Spleen (tissue), 11 donors: ENCODE measurements at regions not wholly inside any gene's neighbourhood (a gene's known extent, or its start where the extent isn't known, plus 50 kb on each side); places are given as distances from the start of the nearest gene placed in this dataset.

Experiments
- DNase-seq: peaks from one replicate; pipeline ENCODE4 v3.0.0-alpha.2; 2020
- H3K27ac ChIP-seq, 8 donors: fragments of 200-600 bp; sonication (generic) in 7 of 8; 1 replicate in 4 of 8; 2 replicates in 4 of 8; pipeline versions ENCODE4 v1.5.0 to v1.8.0; 2016 to 2021; ENCODE audit warnings: inconsistent platforms in 4 of 8, mild to moderate bottlenecking in 4 of 8, moderate library complexity in 1 of 8
- H3K27me3 ChIP-seq, 7 donors: fragments of 200-600 bp; sonication (generic) in 6 of 7; replicated peaks in 1 of 7; 1 replicate in 4 of 7; 2 replicates in 3 of 7; pipeline versions ENCODE4 v1.5.0 to v1.8.0; 2016 to 2021; ENCODE audit warnings: inconsistent platforms in 3 of 7, mild to moderate bottlenecking in 1 of 7
- H3K36me3 ChIP-seq, 6 donors: fragments of 200-600 bp; sonication (generic) in 5 of 6; 1 replicate in 4 of 6; 2 replicates in 2 of 6; pipeline versions ENCODE4 v1.5.0 to v1.8.0; 2016 to 2021; ENCODE audit warnings: inconsistent platforms in 2 of 6
- H3K4me1 ChIP-seq, 6 donors: fragments of 200-600 bp; sonication (generic) in 5 of 6; 1 replicate in 3 of 6; 2 replicates in 3 of 6; pipeline versions ENCODE4 v1.5.0 to v1.8.0; 2016 to 2021; ENCODE audit warnings: inconsistent platforms in 3 of 6
- H3K4me3 ChIP-seq, 8 donors: fragments of 200-600 bp; sonication (generic) in 7 of 8; 1 replicate in 4 of 8; 2 replicates in 4 of 8; pipeline versions ENCODE4 v1.5.0 to v1.8.0; 2016 to 2021; ENCODE audit warnings: inconsistent platforms in 4 of 8, mild to moderate bottlenecking in 4 of 8, moderate library complexity in 2 of 8
- H3K9me3 ChIP-seq, 8 donors: fragments of 200-600 bp; sonication (generic) in 7 of 8; 1 replicate in 4 of 8; 2 replicates in 4 of 8; pipeline versions ENCODE4 v1.5.0 to v1.8.0; 2016 to 2021; ENCODE audit warnings: inconsistent platforms in 4 of 8
- POLR2A ChIP-seq, 3 donors: fragments of 450-650 bp; IDR thresholded peaks; one replicate each; pipeline ENCODE4 v1.5.1; 2017; ENCODE audit warnings: antibody characterized with exemption in 3 of 3, mild to moderate bottlenecking in 1 of 3
- POLR2AphosphoS5 ChIP-seq, 3 donors: sonication (generic); formaldehyde crosslinking; IDR thresholded peaks; one replicate each; pipeline ENCODE4 v1.5.1; 2017; ENCODE audit warnings: antibody characterized with exemption in 3 of 3
- WGBS, 5 donors: extraction: QIAGEN DNeasy Blood & Tissue Kit in 3 of 5; methylation state at CpG; one replicate each; pipeline versions ENCODE4 v1.1.5 to v1.1.7; 2013 to 2018; 5-methylcytosine and 5-hydroxymethylcytosine counted together
- intact Hi-C: fragments of 100-400 bp; cut with DNase I; formaldehyde crosslinking; loops from one replicate; pipeline ENCODE4 v1.15.0; 2023; ENCODE audit warnings: low total_unique reads
- TF ChIP-seq, protein P1 (sequence below), 11 experiments: fragments of 200-600 bp in 7 of 11; fragments of 450-650 bp in 4 of 11; sonication (generic) in 4 of 11; IDR thresholded peaks in 8 of 11; conservative IDR thresholded peaks in 3 of 11; 1 replicate in 7 of 11; 2 replicates in 4 of 11; pipeline versions ENCODE4 v1.4.0 to v1.8.0; 2016 to 2021; ENCODE audit warnings: antibody characterized with exemption in 11 of 11, inconsistent platforms in 4 of 11, mild to moderate bottlenecking in 1 of 11
- donor health status: healthy with polysubstance abuse.
- donor health status: DM: no; HTN: no; CAD: no; lungs with moderate emphysema.
- donor health status: DM: no; HTN: no; CAD: no.
- donor health status: Bipolar disorder and iron deficiency.
- donor health status: healthy.
- donor health status: DM: no; HTN: no; CAD: no.
- donor health status: DM: yes; HTN: yes; CAD: no.

DNA sequence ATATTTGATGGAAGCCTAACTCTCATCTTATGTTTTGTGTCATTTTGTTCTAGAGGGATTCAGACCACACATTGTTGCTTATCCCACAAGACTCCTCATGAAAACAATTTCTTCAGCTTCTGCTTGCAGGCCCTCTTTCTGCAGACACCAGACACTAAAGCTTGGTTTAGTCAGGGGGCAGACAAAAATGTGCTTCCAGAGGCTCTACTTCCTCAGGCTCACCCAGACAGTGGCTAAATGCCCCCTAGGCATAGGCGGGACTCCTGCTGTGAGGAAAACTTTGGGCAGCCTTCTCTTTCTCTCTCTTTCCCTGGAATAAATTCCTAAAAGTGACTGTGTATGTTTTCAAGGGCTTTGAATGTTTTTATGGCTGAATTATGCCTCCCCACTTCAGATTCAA lies 435.4 kb upstream of the ATP11B start:
- WGBS, 5 donors = 43 to 79% (median 59%) methylated on average over 1 of the region's 1 CpG
- Histone ChIP-seq H3K27me3 (no peaks in the 10 kb centered on the region), H3K4me1 (no peaks in the 10 kb centered on the region), H3K36me3 (no peaks in the 10 kb centered on the region), H3K27ac (no peak overlapping the region), H3K4me3 (no peak overlapping the region), H3K9me3 (no peaks in the 10 kb centered on the region)
- DNase-seq = no peak
- TF ChIP-seq POLR2A (IDR thresholded peaks at IDR 0.05) = no peak
- no peak for TF ChIP-seq POLR2AphosphoS5 (IDR thresholded peaks at IDR 0.05)
- TF ChIP-seq, protein P1, sequence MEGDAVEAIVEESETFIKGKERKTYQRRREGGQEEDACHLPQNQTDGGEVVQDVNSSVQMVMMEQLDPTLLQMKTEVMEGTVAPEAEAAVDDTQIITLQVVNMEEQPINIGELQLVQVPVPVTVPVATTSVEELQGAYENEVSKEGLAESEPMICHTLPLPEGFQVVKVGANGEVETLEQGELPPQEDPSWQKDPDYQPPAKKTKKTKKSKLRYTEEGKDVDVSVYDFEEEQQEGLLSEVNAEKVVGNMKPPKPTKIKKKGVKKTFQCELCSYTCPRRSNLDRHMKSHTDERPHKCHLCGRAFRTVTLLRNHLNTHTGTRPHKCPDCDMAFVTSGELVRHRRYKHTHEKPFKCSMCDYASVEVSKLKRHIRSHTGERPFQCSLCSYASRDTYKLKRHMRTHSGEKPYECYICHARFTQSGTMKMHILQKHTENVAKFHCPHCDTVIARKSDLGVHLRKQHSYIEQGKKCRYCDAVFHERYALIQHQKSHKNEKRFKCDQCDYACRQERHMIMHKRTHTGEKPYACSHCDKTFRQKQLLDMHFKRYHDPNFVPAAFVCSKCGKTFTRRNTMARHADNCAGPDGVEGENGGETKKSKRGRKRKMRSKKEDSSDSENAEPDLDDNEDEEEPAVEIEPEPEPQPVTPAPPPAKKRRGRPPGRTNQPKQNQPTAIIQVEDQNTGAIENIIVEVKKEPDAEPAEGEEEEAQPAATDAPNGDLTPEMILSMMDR (IDR thresholded peaks at IDR 0.05 in 8 of 11, conservative IDR thresholded peaks at IDR 0.05 in 3 of 11) = no peak
- intact Hi-C loops = no loop called here

DNA sequence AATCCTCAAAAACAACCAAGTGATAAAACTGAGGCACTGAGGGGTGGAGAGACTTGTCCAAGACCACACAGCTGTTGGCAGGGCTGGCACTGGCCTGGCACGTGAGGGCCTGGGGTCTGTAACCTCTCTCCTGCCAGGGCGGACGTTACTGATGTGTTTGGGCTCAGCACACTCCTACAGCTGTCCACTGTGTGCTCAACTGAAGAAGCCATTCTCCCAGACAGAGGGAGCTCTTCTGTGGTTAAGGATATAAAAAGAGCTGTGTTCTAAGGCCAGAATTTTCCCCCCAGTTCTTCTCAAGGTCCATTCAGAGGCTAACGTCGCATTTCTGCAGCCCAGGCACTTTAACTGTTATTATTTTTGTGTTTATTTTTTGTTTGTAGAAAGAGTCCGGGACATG lies 429.0 kb upstream of the ATP11B start:
- TF ChIP-seq POLR2AphosphoS5 (IDR thresholded peaks at IDR 0.05) (no peak), POLR2A (IDR thresholded peaks at IDR 0.05) (no peak)
- no peak for DNase-seq
- intact Hi-C loops = no loop called here
- Histone ChIP-seq H3K27ac (no peak overlapping the region), H3K27me3 (no peaks in the 10 kb centered on the region), H3K4me3 (no peak overlapping the region), H3K4me1 (no peaks in the 10 kb centered on the region), H3K9me3 (no peaks in the 10 kb centered on the region), H3K36me3 (no peaks in the 10 kb centered on the region)
- WGBS, 5 donors = 70 to 81% (median 72%) methylated on average over 6 of the region's 6 CpGs

DNA sequence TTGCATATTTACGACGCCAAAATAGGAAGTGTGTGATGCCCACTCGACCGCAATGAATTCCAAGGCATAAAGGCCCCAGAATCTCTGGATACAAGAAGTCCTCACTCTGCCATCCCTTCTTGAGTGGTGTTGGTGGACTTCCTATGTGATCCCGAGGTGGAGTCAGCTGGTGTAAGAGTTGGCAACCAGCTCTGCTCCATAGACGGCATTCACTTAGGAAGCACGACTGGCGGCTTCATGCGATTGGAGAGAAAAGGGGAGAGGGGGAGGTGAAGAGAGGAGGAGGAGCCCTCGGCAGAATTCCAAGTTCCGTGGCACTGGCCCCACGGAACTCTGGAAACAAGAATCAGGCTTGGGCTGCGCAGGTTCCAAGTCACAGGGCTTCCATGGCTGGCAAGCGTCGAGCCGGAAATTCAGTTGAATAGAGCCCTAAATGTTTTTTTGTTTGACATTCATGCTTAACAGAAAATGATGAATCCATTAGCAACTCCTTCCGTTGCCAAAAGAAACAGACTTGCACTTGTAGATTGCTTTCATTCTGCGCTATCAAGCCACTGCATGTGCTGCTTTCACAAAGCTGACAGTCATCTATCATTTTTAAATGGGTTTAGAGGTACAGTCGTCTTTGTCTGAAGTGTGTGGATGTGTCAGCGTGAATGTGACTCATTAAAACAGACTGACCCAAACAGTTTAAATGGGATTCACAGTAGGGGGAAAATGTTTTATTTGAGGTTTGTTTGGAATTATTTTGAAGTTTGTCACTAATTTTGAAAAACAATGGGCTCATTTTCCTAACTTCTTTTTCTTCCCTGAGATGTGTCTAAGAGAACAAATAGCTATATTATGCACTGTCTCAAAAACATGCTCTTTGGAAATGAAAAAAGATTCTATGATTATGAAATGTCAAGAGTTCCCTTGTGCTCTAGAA lies 428.3 kb upstream of the ATP11B start:
- Histone ChIP-seq H3K4me1 (no peaks in the 10 kb centered on the region), H3K27ac (no peak overlapping the region), H3K36me3 (no peaks in the 10 kb centered on the region), H3K4me3 (no peak overlapping the region), H3K27me3 (no peaks in the 10 kb centered on the region), H3K9me3 (no peaks in the 10 kb centered on the region)
- WGBS, 5 donors = 68 to 76% (median 70%) methylated on average over 20 of the region's 20 CpGs
- TF ChIP-seq POLR2AphosphoS5 (IDR thresholded peaks at IDR 0.05) (no peak), POLR2A (IDR thresholded peaks at IDR 0.05) (no peak)
- TF ChIP-seq, protein P1 (IDR thresholded peaks at IDR 0.05 in 8 of 11, conservative IDR thresholded peaks at IDR 0.05 in 3 of 11) = no peak
- intact Hi-C loops = no loop called here
- DNase-seq = no peak

DNA sequence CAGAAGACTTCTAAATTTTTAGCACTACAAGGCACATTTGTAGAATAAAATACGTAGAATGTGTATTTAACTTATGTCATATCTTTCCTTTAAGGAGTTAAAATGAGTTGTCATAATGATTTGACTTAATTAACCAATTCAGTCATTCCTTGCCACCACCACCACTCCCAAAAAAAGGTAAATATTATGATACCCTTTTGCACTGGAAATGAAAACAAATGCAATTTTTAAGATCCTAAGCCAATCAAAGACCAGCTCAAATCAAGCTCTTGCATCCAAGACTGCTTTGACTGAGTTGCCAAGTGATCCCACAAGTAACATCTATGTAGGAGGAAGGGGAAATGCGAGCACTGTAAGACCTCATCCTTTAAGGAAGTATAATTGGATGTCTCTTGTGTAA lies 426.6 kb upstream of the ATP11B start:
- H3K4me1 ChIP-seq = no peaks in the 10 kb centered on the region
- no peak for TF ChIP-seq POLR2AphosphoS5 (IDR thresholded peaks at IDR 0.05)
- no peak for TF ChIP-seq POLR2A (IDR thresholded peaks at IDR 0.05)
- TF ChIP-seq, protein P1 (IDR thresholded peaks at IDR 0.05 in 8 of 11, conservative IDR thresholded peaks at IDR 0.05 in 3 of 11) = no peak
- H3K27ac ChIP-seq = no peak overlapping the region
- H3K27me3 ChIP-seq = no peaks in the 10 kb centered on the region
- H3K36me3 ChIP-seq = no peaks in the 10 kb centered on the region
- no peak overlapping the region for H3K4me3 ChIP-seq
- DNase-seq = no peak
- no peaks in the 10 kb centered on the region for H3K9me3 ChIP-seq
- WGBS, 5 donors = 67 to 77% (median 72%) methylated on average over 2 of the region's 2 CpGs
- intact Hi-C loops = no loop called here
